Testis (tissue), 2 donors: ENCODE measurements at regions not wholly inside any gene's neighbourhood (a gene's known extent, or its start where the extent isn't known, plus 50 kb on each side); places are given as distances from the start of the nearest gene placed in this dataset.

Experiments used
- DNase-seq: peaks from one replicate; pipeline ENCODE4 v3.0.0-alpha.2; 2019
- H3K27ac ChIP-seq, 2 donors: fragments of 200-600 bp; sonication (generic); one replicate each; pipeline ENCODE4 v1.5.1; 2019
- H3K27me3 ChIP-seq: fragments of 200-600 bp; sonication (generic); one replicate; pipeline ENCODE4 v1.5.1; 2019
- H3K36me3 ChIP-seq: fragments of 200-600 bp; sonication (generic); one replicate; pipeline ENCODE4 v1.5.1; 2017; ENCODE audit warnings: low read depth; ENCODE audit errors: missing control alignments
- H3K4me1 ChIP-seq: fragments of 200-600 bp; sonication (generic); one replicate; pipeline ENCODE4 v1.5.1; 2019
- H3K4me3 ChIP-seq, 2 donors: fragments of 200-600 bp; sonication (generic); one replicate each; pipeline ENCODE4 v1.5.1; 2017 to 2019
- H3K9me3 ChIP-seq: fragments of 200-600 bp; sonication (generic); one replicate; pipeline ENCODE4 v1.5.1; 2017
- POLR2A ChIP-seq: fragments of 450-650 bp; IDR thresholded peaks from one replicate; pipeline ENCODE4 v1.6.1; 2017; ENCODE audit warnings: antibody characterized with exemption, mild to moderate bottlenecking, moderate library complexity
- WGBS, 2 donors: methylation state at CpG; one replicate each; pipeline ENCODE4 v1.1.5; 2018; 5-methylcytosine and 5-hydroxymethylcytosine counted together
- intact Hi-C: fragments of 100-400 bp; cut with DNase I; formaldehyde crosslinking; loops from one replicate; pipeline ENCODE4 v1.15.1; 2023; ENCODE audit warnings: low total_unique reads
- TF ChIP-seq, protein P1 (sequence below), 3 experiments: fragments of 450-650 bp in 2 of 3; fragments of 200-600 bp in 1 of 3; sonication (generic) in 1 of 3; IDR thresholded peaks; one replicate each; pipeline ENCODE4 v1.5.1; 2016 to 2019; ENCODE audit warnings: antibody characterized with exemption in 3 of 3, mild to moderate bottlenecking in 2 of 3, moderate library complexity in 1 of 3

DNA sequence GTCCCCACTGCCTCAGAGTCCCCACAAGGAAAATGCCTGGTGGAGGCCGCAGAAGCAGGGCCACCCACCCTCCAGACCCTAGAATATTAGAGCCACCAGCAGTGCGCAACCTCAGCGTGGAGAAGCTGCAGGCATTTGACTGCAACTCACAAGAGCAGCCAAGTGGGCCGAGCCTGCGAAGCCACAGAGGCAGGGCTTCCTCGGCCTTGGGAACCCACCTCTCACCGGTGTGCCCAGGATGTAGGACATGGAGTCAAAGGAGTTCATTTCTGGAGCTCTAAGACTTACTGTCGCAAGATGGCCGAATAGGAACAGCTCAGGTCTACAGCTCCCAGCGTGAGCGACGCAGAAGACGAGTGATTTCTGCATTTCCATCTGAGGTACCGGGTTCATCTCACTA lies 397.9 kb upstream of the PIK3R1 start:
- TF ChIP-seq, protein P1, sequence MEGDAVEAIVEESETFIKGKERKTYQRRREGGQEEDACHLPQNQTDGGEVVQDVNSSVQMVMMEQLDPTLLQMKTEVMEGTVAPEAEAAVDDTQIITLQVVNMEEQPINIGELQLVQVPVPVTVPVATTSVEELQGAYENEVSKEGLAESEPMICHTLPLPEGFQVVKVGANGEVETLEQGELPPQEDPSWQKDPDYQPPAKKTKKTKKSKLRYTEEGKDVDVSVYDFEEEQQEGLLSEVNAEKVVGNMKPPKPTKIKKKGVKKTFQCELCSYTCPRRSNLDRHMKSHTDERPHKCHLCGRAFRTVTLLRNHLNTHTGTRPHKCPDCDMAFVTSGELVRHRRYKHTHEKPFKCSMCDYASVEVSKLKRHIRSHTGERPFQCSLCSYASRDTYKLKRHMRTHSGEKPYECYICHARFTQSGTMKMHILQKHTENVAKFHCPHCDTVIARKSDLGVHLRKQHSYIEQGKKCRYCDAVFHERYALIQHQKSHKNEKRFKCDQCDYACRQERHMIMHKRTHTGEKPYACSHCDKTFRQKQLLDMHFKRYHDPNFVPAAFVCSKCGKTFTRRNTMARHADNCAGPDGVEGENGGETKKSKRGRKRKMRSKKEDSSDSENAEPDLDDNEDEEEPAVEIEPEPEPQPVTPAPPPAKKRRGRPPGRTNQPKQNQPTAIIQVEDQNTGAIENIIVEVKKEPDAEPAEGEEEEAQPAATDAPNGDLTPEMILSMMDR (IDR thresholded peaks at IDR 0.05): no peak
- TF ChIP-seq POLR2A: no peak
- Histone ChIP-seq H3K27me3 (no peaks in the 10 kb centered on the region), H3K27ac (no peak overlapping the region), H3K4me1 (peaks cover 33% of the 10 kb centered on the region), H3K4me3 (no peak overlapping the region), H3K36me3 (no peaks in the 10 kb centered on the region), H3K9me3 (no peaks in the 10 kb centered on the region)
- intact Hi-C loops: no loop called here
- WGBS, 2 donors: 80 to 90% methylated on average over 12 to 14 of the region's 14 CpGs
- DNase-seq: no peak

DNA sequence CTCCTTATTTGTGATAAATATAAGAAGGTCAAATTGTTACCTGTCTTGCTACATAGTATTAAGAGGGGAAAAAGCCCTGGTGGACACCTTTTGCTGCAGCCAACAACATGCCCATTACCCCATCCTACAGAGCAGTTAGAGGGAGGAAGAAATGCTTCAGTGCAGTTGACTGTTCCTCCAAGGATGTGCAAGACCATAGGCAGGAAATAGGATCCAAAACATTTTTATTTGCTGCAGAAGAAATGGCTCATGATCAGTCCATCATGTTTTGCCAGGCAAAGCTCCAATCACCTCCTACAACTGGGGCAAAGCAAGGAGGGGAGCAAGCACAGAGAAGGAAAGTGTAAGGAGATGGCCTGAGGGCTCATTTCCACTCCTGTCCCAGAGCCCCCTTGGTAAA lies 399.1 kb upstream of the PIK3R1 start:
- Histone ChIP-seq H3K27ac (peak overlapping the region in 1 of 2 donors; percentile 70), H3K36me3 (no peaks in the 10 kb centered on the region)

DNA sequence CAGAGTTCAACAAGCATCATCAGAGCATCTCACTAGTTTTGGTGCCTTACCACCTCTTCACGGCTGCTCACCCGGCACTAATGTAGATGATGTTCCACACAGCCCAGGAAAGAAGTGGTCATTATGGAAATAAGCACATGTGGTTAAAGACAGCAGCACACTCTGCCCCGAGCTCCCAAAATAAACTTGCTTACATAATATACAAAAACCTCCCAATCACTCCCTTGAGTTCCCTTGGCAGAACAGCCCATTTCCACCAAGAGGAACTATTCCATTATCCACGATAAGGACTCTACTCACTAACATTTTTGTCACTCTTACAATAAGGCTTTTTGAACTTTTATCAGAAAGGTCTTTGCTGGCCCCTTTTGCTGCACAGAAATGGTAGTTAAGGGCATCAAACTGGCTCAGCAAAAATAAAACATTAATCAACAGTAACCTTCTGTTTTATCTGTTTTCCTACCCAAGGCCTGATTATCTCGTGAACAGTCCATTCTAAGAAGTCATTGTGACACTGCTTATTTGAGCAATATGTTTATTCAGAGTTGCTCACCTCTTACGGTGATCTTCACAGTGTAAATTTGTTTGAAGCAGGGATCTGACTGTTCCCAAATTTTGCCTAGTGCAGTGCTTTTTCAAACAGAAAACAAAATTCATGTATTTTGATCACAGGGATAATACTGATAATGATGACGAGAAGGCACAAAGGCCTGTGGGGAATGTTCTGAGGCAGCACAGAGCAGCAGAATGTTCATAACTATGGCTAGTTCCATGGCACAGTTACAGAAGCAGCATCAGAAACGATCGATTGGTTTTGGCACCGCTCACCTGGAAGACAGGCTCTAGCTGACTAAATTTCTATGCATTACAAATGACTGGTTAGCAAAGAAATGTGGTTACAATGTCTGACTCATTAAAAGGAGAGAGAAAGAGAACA lies 399.8 kb upstream of the PIK3R1 start:
- H3K27ac ChIP-seq: peak overlapping the region; percentile 52 to 70
- TF ChIP-seq, protein P1 (IDR thresholded peaks at IDR 0.05): no peak
- no peak for TF ChIP-seq POLR2A
- H3K4me1 ChIP-seq: peaks cover 33% of the 10 kb centered on the region
- no peak overlapping the region for H3K4me3 ChIP-seq
- WGBS, 2 donors: 41 to 42% methylated on average over 10 of the region's 10 CpGs
- H3K27me3 ChIP-seq: no peaks in the 10 kb centered on the region
- H3K36me3 ChIP-seq: no peaks in the 10 kb centered on the region
- intact Hi-C loops: no loop called here
- peak; percentile 64 for DNase-seq
- no peaks in the 10 kb centered on the region for H3K9me3 ChIP-seq

More for the DNA sequence above, 399.1 kb upstream of the PIK3R1 start:
- intact Hi-C loops: no loop called here
- H3K27me3 ChIP-seq: no peaks in the 10 kb centered on the region
- H3K4me3 ChIP-seq: no peak overlapping the region
- no peaks in the 10 kb centered on the region for H3K9me3 ChIP-seq
- DNase-seq: no peak
- TF ChIP-seq, protein P1 (IDR thresholded peaks at IDR 0.05): no peak
- TF ChIP-seq POLR2A: no peak
- peaks cover 33% of the 10 kb centered on the region for H3K4me1 ChIP-seq

DNA sequence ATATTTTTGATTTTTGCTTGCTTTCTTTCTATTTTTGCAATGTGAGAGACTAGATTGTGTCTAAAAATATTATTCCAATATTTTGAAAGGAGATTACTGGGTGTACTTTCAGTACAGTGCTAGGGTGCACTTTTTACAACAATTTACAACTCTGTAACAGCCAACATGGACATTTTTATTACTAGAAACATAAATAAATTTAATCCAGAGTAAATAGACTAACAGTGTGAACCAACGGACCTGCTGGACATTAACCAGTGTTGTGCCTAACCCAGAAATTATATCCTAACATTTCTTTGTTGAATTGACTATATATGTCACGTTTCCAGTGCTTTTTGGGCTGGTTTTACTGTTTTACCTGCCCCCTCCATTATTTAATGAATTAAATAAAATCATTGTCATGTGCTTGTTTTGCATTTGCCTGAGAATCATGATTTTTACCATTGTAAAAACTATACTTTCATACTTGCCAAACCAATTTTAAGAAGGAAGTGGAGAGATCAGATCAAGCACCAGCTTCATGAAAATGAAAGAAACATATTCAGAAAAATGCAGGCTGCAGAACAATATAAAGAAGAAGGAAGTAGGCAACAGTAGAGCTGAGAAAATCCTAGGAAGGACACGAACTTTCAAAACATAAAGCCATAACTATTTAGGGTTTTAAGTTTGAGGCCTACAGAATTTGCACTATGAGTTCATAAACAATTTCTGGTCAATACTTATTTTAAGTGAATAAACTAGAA lies 400.8 kb upstream of the PIK3R1 start:
- DNase-seq: no peak
- no peaks in the 10 kb centered on the region for H3K9me3 ChIP-seq
- intact Hi-C loops: no loop called here
- TF ChIP-seq POLR2A: no peak
- TF ChIP-seq, protein P1 (IDR thresholded peaks at IDR 0.05): no peak
- H3K4me3 ChIP-seq: no peak overlapping the region
- H3K4me1 ChIP-seq: peaks cover 33% of the 10 kb centered on the region
- peak overlapping the region; percentile 52 to 70 for H3K27ac ChIP-seq
- no peaks in the 10 kb centered on the region for H3K27me3 ChIP-seq
- no peaks in the 10 kb centered on the region for H3K36me3 ChIP-seq
- WGBS, 2 donors: 53 to 54% methylated on average over 3 of the region's 3 CpGs
